NCI-H1048 (cell line): ENCODE measurements at regions not wholly inside any gene's neighbourhood (a gene's known extent, or its start where the extent isn't known, plus 50 kb on each side); places are given as distances from the start of the nearest gene placed in this dataset.

Experiments
- DNase-seq: peaks from one replicate; lab custom pipeline; 2025; lab: John Stamatoyannopoulos, UW

- DNase-seq = no peak
Observed at GRCh38 chr12:4106621-4107020, 166.9 kb upstream of the CCND2 start.

GRCh38 chr12:4104722-4105244 lies 168.8 kb upstream of the CCND2 start:
- no peak for DNase-seq

- no peak for DNase-seq
Observed at GRCh38 chr12:4099276-4099675, 174.3 kb upstream of the CCND2 start.

GRCh38 chr12:4091016-4091743 lies 182.4 kb upstream of the CCND2 start:
- no peak for DNase-seq

- no peak for DNase-seq
Observed at GRCh38 chr12:4089956-4090355, 183.6 kb upstream of the CCND2 start.

GRCh38 chr12:4089121-4089606 lies 184.4 kb upstream of the CCND2 start:
- no peak for DNase-seq

- no peak for DNase-seq
Observed at GRCh38 chr12:4088451-4088850, 185.1 kb upstream of the CCND2 start.

- no peak for DNase-seq
Observed at GRCh38 chr12:4086481-4086880, 187.1 kb upstream of the CCND2 start.

- DNase-seq = no peak
Observed at GRCh38 chr12:4084573-4084972, 189.0 kb upstream of the CCND2 start.

GRCh38 chr12:4082809-4083403 lies 190.7 kb upstream of the CCND2 start:
- DNase-seq = no peak

GRCh38 chr12:4080213-4080612 lies 193.3 kb upstream of the CCND2 start:
- DNase-seq = no peak

- no peak for DNase-seq
Observed at GRCh38 chr12:4074129-4074528, 199.4 kb upstream of the CCND2 start.

GRCh38 chr12:4069670-4070010 lies 196.4 kb upstream of the PARP11 start:
- no peak for DNase-seq

GRCh38 chr12:4068981-4069669 lies 195.9 kb upstream of the PARP11 start:
- no peak for DNase-seq

- DNase-seq = no peak
Observed at GRCh38 chr12:4064008-4064407, 190.8 kb upstream of the PARP11 start.

GRCh38 chr12:4059898-4060568 lies 186.8 kb upstream of the PARP11 start:
- no peak for DNase-seq

GRCh38 chr12:4056910-4057845 lies 184.0 kb upstream of the PARP11 start:
- no peak for DNase-seq

GRCh38 chr12:4054630-4055029 lies 181.4 kb upstream of the PARP11 start:
- no peak for DNase-seq

GRCh38 chr12:4052691-4053090 lies 179.5 kb upstream of the PARP11 start:
- no peak for DNase-seq

GRCh38 chr12:4051596-4051995 lies 178.4 kb upstream of the PARP11 start:
- DNase-seq = no peak

GRCh38 chr12:4050340-4050739 lies 177.1 kb upstream of the PARP11 start:
- no peak for DNase-seq
